Neural crest cell (in vitro differentiated cells): ENCODE measurements at regions not wholly inside any gene's neighbourhood (a gene's known extent, or its start where the extent isn't known, plus 50 kb on each side); places are given as distances from the start of the nearest gene placed in this dataset.

Experiments
- DNase-seq: peaks from one replicate; pipeline ENCODE4 v3.0.0; 2021; ENCODE audit warnings: low read depth, mixed read lengths, low spot score
- H3K27ac Mint-ChIP-seq: one replicate; pipeline ENCODE4 v1.8.0; 2021; ENCODE audit warnings: mild to moderate bottlenecking, mixed read lengths; ENCODE audit not compliant: unreplicated experiment
- H3K27me3 Mint-ChIP-seq: 2 replicates; pipeline ENCODE4 v1.8.0; 2021; ENCODE audit warnings: low read depth, mild to moderate bottlenecking, mixed read lengths
- H3K36me3 Mint-ChIP-seq: 2 replicates; pipeline ENCODE4 v1.8.0; 2021; ENCODE audit warnings: low read depth, mild to moderate bottlenecking, mixed read lengths
- H3K4me1 Mint-ChIP-seq: 2 replicates; pipeline ENCODE4 v1.8.0; 2021; ENCODE audit warnings: mixed read lengths
- H3K4me3 Mint-ChIP-seq: one replicate; pipeline ENCODE4 v1.8.0; 2021; ENCODE audit warnings: mild to moderate bottlenecking, mixed read lengths
- H3K9me3 Mint-ChIP-seq: 2 replicates; pipeline ENCODE4 v1.8.0; 2021; ENCODE audit warnings: mixed read lengths
- TF ChIP-seq, protein P1 (sequence below): fragments of 200-600 bp; sonication (generic); conservative IDR thresholded peaks from 2 replicates; pipeline ENCODE4 v1.5.0; 2021; ENCODE audit warnings: antibody characterized with exemption, mild to moderate bottlenecking

- TF ChIP-seq, protein P1, sequence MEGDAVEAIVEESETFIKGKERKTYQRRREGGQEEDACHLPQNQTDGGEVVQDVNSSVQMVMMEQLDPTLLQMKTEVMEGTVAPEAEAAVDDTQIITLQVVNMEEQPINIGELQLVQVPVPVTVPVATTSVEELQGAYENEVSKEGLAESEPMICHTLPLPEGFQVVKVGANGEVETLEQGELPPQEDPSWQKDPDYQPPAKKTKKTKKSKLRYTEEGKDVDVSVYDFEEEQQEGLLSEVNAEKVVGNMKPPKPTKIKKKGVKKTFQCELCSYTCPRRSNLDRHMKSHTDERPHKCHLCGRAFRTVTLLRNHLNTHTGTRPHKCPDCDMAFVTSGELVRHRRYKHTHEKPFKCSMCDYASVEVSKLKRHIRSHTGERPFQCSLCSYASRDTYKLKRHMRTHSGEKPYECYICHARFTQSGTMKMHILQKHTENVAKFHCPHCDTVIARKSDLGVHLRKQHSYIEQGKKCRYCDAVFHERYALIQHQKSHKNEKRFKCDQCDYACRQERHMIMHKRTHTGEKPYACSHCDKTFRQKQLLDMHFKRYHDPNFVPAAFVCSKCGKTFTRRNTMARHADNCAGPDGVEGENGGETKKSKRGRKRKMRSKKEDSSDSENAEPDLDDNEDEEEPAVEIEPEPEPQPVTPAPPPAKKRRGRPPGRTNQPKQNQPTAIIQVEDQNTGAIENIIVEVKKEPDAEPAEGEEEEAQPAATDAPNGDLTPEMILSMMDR: no peak
- H3K36me3 Mint-ChIP-seq: peaks cover 15% of the 10 kb centered on the region
- H3K27me3 Mint-ChIP-seq: no peaks in the 10 kb centered on the region
- DNase-seq: no peak
- peaks cover 20% of the 10 kb centered on the region for H3K9me3 Mint-ChIP-seq
- no peak overlapping the region for H3K4me3 Mint-ChIP-seq
- no peak overlapping the region for H3K27ac Mint-ChIP-seq
- H3K4me1 Mint-ChIP-seq: no peaks in the 10 kb centered on the region
Observed at GRCh38 chr1:189927641-189928040, 550.0 kb downstream of the BRINP3 start.

DNA sequence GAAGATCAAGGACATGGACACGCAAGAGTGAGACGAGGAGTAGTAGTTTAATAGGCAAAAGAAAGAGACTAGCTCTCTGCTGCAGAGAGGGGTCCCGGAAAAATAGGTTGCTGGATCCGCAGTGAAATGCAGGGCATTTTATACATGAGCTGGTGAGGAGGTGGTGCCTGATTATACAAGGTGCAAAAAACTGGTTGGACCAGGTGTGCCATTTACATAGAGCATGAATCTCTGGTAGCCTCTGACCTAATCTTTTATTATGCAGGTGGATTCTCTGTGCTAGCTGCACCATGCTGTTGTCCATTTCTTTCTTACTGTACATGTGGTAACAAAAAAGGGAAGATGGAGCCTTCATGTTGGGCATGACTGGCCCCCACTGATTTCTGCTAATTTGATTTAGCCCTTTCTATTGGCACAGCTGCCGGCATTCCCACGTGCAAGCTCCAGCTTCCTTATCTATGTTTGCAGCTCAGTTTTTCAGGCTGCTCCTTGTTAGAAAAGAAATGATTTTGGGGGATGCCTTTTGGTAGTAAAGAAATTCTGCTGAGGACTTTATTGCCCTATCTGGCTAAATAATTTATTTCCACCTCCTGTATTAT, 548.1 kb downstream of the BRINP3 start:
- Mint-ChIP-seq H3K36me3 (peaks cover 15% of the 10 kb centered on the region), H3K27me3 (no peaks in the 10 kb centered on the region), H3K4me1 (peaks cover 7% of the 10 kb centered on the region), H3K9me3 (peaks cover 21% of the 10 kb centered on the region), H3K4me3 (no peak overlapping the region), H3K27ac (no peak overlapping the region)
- TF ChIP-seq, protein P1: no peak
- no peak for DNase-seq

- peaks cover 26% of the 10 kb centered on the region for H3K4me1 Mint-ChIP-seq
- H3K4me3 Mint-ChIP-seq: no peak overlapping the region
- peaks cover 19% of the 10 kb centered on the region for H3K9me3 Mint-ChIP-seq
Observed at GRCh38 chr1:189936861-189937260, 540.8 kb downstream of the BRINP3 start.

DNA sequence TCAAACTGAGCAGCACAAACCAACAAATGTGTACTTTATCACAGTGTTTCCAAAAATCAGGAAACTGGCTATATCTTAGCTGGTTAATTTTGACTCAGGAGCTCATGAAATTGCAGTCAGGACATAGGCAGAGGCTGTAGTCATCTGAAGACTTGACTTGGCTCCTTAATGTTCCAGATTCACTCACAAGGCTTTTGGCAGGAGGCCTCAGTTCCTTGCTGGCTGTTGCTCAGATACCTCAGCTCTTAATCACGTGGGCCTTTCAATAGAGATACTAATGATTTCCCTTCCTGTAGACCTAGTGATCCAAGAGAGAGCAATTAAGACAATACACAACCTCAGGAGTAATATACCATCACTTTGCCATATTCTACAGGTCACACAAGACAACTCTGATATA, 537.7 kb downstream of the BRINP3 start:
- no peaks in the 10 kb centered on the region for H3K36me3 Mint-ChIP-seq
- no peak for DNase-seq
- peaks cover 5% of the 10 kb centered on the region for H3K9me3 Mint-ChIP-seq
- TF ChIP-seq, protein P1: no peak
- no peak overlapping the region for H3K27ac Mint-ChIP-seq
- peaks cover 16% of the 10 kb centered on the region for H3K4me1 Mint-ChIP-seq
- no peaks in the 10 kb centered on the region for H3K27me3 Mint-ChIP-seq
- no peak overlapping the region for H3K4me3 Mint-ChIP-seq

More at GRCh38 chr1:189936861-189937260, 540.8 kb downstream of the BRINP3 start:
- Mint-ChIP-seq H3K27me3 (no peaks in the 10 kb centered on the region), H3K36me3 (peaks cover 4% of the 10 kb centered on the region), H3K27ac (no peak overlapping the region)
- no peak for DNase-seq
- TF ChIP-seq, protein P1: no peak

GRCh38 chr1:189941922-189942321, 535.7 kb downstream of the BRINP3 start:
- Mint-ChIP-seq H3K4me1 (peaks cover 15% of the 10 kb centered on the region), H3K27me3 (no peaks in the 10 kb centered on the region), H3K9me3 (peaks cover 5% of the 10 kb centered on the region), H3K27ac (no peak overlapping the region), H3K36me3 (no peaks in the 10 kb centered on the region), H3K4me3 (no peak overlapping the region)
- TF ChIP-seq, protein P1: no peak
- DNase-seq: no peak

- no peaks in the 10 kb centered on the region for H3K4me1 Mint-ChIP-seq
- no peak overlapping the region for H3K27ac Mint-ChIP-seq
- no peak for DNase-seq
- no peaks in the 10 kb centered on the region for H3K9me3 Mint-ChIP-seq
- TF ChIP-seq, protein P1: no peak
- H3K27me3 Mint-ChIP-seq: no peaks in the 10 kb centered on the region
- no peak overlapping the region for H3K4me3 Mint-ChIP-seq
- no peaks in the 10 kb centered on the region for H3K36me3 Mint-ChIP-seq
Observed at GRCh38 chr1:189958756-189959155, 518.9 kb downstream of the BRINP3 start.
